Endothelial cell of umbilical vein (primary cell): ENCODE measurements at regions not wholly inside any gene's neighbourhood (a gene's known extent, or its start where the extent isn't known, plus 50 kb on each side); places are given as distances from the start of the nearest gene placed in this dataset.
A peak's percentile ranks its signal among the peaks of the same experiment; 100 is the strongest.
"Not testable (repeated sequence)": the region's sequence is repeated elsewhere in the genome, so short reads cannot be mapped to it uniquely, and the experiment has no call there.

Experiments
- BruUV-seq: library from RNA; stranded (reverse); fragments of 400-500 nt; replicated peaks from 2 replicates; lab custom pipeline; 2021; lab: Mats Ljungman, UMichigan
- CTCF ChIA-PET: fragments of 300-600, 350-600 bp; sonication (Branson Sonifier 250); formaldehyde crosslinking; loops from one replicate; lab custom pipeline; 2021; ENCODE audit warnings: antibody characterized with exemption, inconsistent platforms; lab: Charles Lee
- POLR2A ChIA-PET: fragments of 300-600, 350-600 bp; sonication (Branson Sonifier 250); formaldehyde crosslinking; loops from one replicate; lab custom pipeline; 2021; ENCODE audit warnings: antibody characterized with exemption, inconsistent platforms; lab: Charles Lee
- DNase-seq: peaks from one replicate; pipeline ENCODE4 v3.0.0-alpha.2; 2011; ENCODE audit warnings: low read depth, low spot score
- FAIRE-seq: peaks from 2 replicates; lab custom pipeline; 2011; peaks lifted over from hg19 to GRCh38; lab: Jason Lieb, UNC
- H2AFZ ChIP-seq: 2 replicates; pipeline ENCODE4 v1.6.0; 2012; ENCODE audit warnings: low read depth, low read length, control low read depth, inconsistent platforms
- H3K27ac ChIP-seq: 2 replicates; pipeline ENCODE4 v1.5.1; 2011; ENCODE audit warnings: low read depth, mild to moderate bottlenecking, control low read depth, low read length, moderate library complexity; ENCODE audit not compliant: insufficient read depth
- H3K27me3 ChIP-seq, 2 experiments: 2 replicates each; pipeline versions ENCODE4 v1.6.0 to v1.6.1; 2011; ENCODE audit warnings: low read length in 2 of 2, mixed read lengths in 1 of 2; ENCODE audit not compliant: control insufficient read depth in 2 of 2, insufficient read depth in 2 of 2
- H3K36me3 ChIP-seq, 2 experiments: 2 replicates in 1 of 2; 3 replicates in 1 of 2; pipeline ENCODE4 v1.5.1; 2011; ENCODE audit warnings: low read length in 2 of 2, mild to moderate bottlenecking in 1 of 2, moderate library complexity in 1 of 2; ENCODE audit not compliant: control insufficient read depth in 2 of 2, insufficient read depth in 2 of 2; ENCODE audit errors: extremely low read depth in 1 of 2
- H3K4me1 ChIP-seq: 3 replicates; pipeline ENCODE4 v1.5.1; 2011; ENCODE audit warnings: mild to moderate bottlenecking, low read length; ENCODE audit not compliant: control insufficient read depth, insufficient read depth; ENCODE audit errors: extremely low read depth
- H3K4me2 ChIP-seq: 2 replicates; pipeline ENCODE4 v1.6.1; 2011; ENCODE audit warnings: low read length, control low read depth, mixed read lengths; ENCODE audit not compliant: insufficient read depth
- H3K4me3 ChIP-seq, 3 experiments: fragments of 200-600 bp in 1 of 3; sonication (generic), shearing (Covaris generic) in 1 of 3; replicated peaks in 1 of 3; 2 replicates each; pipeline ENCODE4 v1.5.1; 2011 to 2016; ENCODE audit warnings: control low read depth in 3 of 3, low read length in 3 of 3, mild to moderate bottlenecking in 2 of 3, inconsistent platforms in 1 of 3, low read depth in 1 of 3, moderate library complexity in 1 of 3; ENCODE audit not compliant: insufficient read depth in 1 of 3
- H3K79me2 ChIP-seq: 2 replicates; pipeline ENCODE4 v1.6.0; 2012; ENCODE audit warnings: low read length, inconsistent platforms; ENCODE audit not compliant: control insufficient read depth, insufficient read depth
- H3K9ac ChIP-seq: replicated peaks from 2 replicates; pipeline ENCODE3; 2011; ENCODE audit warnings: low read length, control low read depth; ENCODE audit not compliant: insufficient read depth; ENCODE audit errors: extremely low read depth
- H3K9me1 ChIP-seq: replicated peaks from 3 replicates; pipeline ENCODE4 v1.6.0; 2011; ENCODE audit warnings: mild to moderate bottlenecking, low read length; ENCODE audit not compliant: control insufficient read depth, insufficient read depth; ENCODE audit errors: extremely low read depth
- H3K9me3 ChIP-seq: replicated peaks from 2 replicates; pipeline ENCODE4 v1.5.1; 2012; ENCODE audit warnings: low read length, inconsistent platforms; ENCODE audit not compliant: control insufficient read depth, insufficient read depth
- H4K20me1 ChIP-seq: replicated peaks from 2 replicates; pipeline ENCODE3; 2011; ENCODE audit warnings: mild to moderate bottlenecking, low read length; ENCODE audit not compliant: control insufficient read depth, insufficient read depth; ENCODE audit errors: extremely low read depth
- EZH2 ChIP-seq: IDR thresholded peaks from 2 replicates; pipeline ENCODE4 v1.6.1; 2012; ENCODE audit warnings: borderline replicate concordance, low read depth, mild to moderate bottlenecking, moderate library complexity, low read length, inconsistent platforms; ENCODE audit not compliant: severe bottlenecking
- FOS ChIP-seq: IDR thresholded peaks from 2 replicates; pipeline ENCODE4 v1.6.1; 2011; ENCODE audit warnings: mild to moderate bottlenecking, low read length, moderate library complexity, borderline replicate concordance; ENCODE audit not compliant: insufficient read depth
- GATA2 ChIP-seq: IDR thresholded peaks from 2 replicates; pipeline ENCODE4 v1.7.0; 2011; ENCODE audit warnings: low read depth, mild to moderate bottlenecking, moderate library complexity, mixed read lengths, low read length; ENCODE audit not compliant: insufficient read length, insufficient read depth
- JUN ChIP-seq: IDR thresholded peaks from 2 replicates; pipeline ENCODE4 v1.6.1; 2011; ENCODE audit warnings: borderline replicate concordance, low read depth; ENCODE audit not compliant: insufficient read length, insufficient read depth
- MYC ChIP-seq: IDR thresholded peaks from one replicate; pipeline ENCODE4 v1.6.1; 2011; ENCODE audit warnings: mild to moderate bottlenecking, low read depth, low read length
- POLR2A ChIP-seq: IDR thresholded peaks from 2 replicates; pipeline ENCODE4 v1.6.1; 2012; ENCODE audit warnings: low read depth, mild to moderate bottlenecking, control low read depth, low read length
- POLR2AphosphoS5 ChIP-seq: IDR thresholded peaks from 2 replicates; pipeline ENCODE4 v1.6.1; 2012; ENCODE audit warnings: low read depth, mild to moderate bottlenecking, control low read depth, low read length, moderate library complexity; ENCODE audit not compliant: insufficient read depth
- dilution Hi-C: fragments of 300-500 bp; cut with MboI; formaldehyde crosslinking; loops from one replicate; pipeline ENCODE4 v1.15.0; 2019; ENCODE audit warnings: low sequenced_read_pairs; ENCODE audit not compliant: extremely low pct_ligation_motif_present
- intact Hi-C: fragments of 100-400 bp; cut with micrococcal nuclease; formaldehyde crosslinking; loops from one replicate; pipeline ENCODE4 v1.10.0; 2022
- TF ChIP-seq, protein P1 (sequence below): IDR thresholded peaks from 2 replicates; pipeline ENCODE4 v1.6.1; 2011; ENCODE audit not compliant: insufficient read depth, insufficient read length
- TF ChIP-seq, protein P2 (sequence below), 2 donors: IDR thresholded peaks; 1 replicate in 1 of 2; 2 replicates in 1 of 2; pipeline ENCODE4 v1.5.1; 2011; ENCODE audit warnings: low read length in 2 of 2, mild to moderate bottlenecking in 2 of 2, moderate library complexity in 2 of 2, control low read depth in 1 of 2, inconsistent platforms in 1 of 2, low read depth in 1 of 2; ENCODE audit not compliant: insufficient read depth in 1 of 2; ENCODE audit errors: extremely low read depth in 1 of 2

DNA sequence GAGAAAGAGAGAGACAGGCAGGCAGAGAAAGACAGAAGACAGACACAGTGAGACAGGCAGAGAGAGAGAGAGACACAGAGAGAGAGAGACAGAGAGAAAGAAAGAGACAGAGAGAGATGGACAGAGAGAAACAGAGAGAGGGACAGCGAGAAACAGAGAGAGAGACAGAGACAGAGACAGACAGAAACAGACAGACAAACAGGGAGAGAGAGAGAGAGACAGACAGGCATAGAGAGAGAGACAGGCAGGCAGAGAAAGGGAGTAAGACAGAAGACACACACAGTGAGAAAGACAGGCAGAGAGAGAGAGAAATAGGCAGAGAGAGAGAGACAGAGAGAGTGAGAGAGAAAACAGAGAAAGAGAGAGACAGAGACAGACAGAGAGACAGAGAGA is 105.3 kb upstream of the ANKRD30BL start:
- POLR2A ChIA-PET: no interaction called here
- intact Hi-C loops: loop anchor here (10.0 kb wide), 1 partner anchor 388 kb away; no protein-coding TSS in a partner anchor

DNA sequence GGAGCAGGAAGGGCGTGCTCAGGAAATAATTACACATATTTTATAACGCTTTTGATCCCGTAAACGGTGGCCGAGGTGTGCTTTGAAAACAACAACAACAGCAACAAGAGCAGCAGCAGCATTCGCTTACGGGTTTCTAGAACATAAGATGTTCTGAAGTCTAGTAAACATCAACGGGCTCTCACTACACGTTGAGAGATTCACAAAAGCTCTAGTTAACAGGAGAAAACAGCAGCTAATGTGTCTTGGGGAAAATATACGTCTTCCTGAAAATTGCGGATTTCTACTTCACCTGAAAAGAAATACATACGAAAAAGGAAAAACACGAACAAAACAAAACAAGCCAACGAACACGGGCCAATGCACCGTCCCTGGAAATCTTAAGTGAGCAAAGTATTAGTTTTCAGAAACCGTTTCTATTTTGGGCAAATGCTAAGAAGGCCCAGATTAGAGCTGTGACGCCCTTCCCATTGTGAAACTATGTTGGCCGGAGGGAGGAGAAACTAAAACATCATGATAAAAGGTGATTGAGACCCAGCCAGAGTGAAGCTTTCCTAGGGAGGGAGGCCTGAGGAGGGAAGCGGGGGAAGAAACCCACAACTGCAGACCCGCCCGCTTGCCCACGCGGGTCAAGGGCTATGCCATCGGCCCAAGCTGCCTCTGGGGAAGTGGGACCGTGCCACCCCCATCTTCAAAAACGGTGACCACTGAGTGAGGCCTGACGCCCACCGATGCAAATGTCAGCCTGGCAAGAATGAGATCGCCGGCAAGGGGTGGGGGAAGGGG is 105.9 kb upstream of the ANKRD30BL start:
- H3K4me1 ChIP-seq, H3K79me2 ChIP-seq, H3K36me3 ChIP-seq, H3K27ac ChIP-seq, POLR2A ChIA-PET, H3K9me1 ChIP-seq, dilution Hi-C loops, H4K20me1 ChIP-seq, H3K27me3 ChIP-seq, H3K9me3 ChIP-seq, FAIRE-seq, BruUV-seq, H3K9ac ChIP-seq: not testable (repeated sequence)
- CTCF ChIA-PET: interaction anchor here (1.5 to 2.0 kb wide), 2 partner anchors 904 to 1294 kb away, joined by 3 to 7 read pairs; no protein-coding TSS in a partner anchor
- intact Hi-C loops: loop anchor here (1.0 to 10.0 kb wide), 6 partner anchors 182 to 1577 kb away; no protein-coding TSS in a partner anchor
- Histone ChIP-seq H2AFZ (peak overlapping the region; percentile 57), H3K4me3 (peak overlapping the region in 1 of 3 experiments; percentile 17), H3K4me2 (peak overlapping the region; percentile 55)
- DNase-seq: peak; percentile 7

More for the DNA sequence above, 105.3 kb upstream of the ANKRD30BL start:
- Histone ChIP-seq H3K79me2 (no peaks in the 10 kb centered on the region), H3K27me3 (no peaks in the 10 kb centered on the region), H3K9ac (no peak overlapping the region), H3K9me3 (no peaks in the 10 kb centered on the region), H2AFZ (peak overlapping the region; percentile 57), H3K9me1 (no peaks in the 10 kb centered on the region), H3K4me3 (no peak overlapping the region), H3K4me1 (peaks cover 4% of the 10 kb centered on the region), H4K20me1 (no peaks in the 10 kb centered on the region), H3K27ac (no peak overlapping the region), H3K4me2 (no peak overlapping the region), H3K36me3 (no peaks in the 10 kb centered on the region)
- dilution Hi-C loops: no loop called here
- CTCF ChIA-PET: interaction anchor here (2.0 kb wide), 1 partner anchor 904 kb away, joined by 7 read pairs; no protein-coding TSS in a partner anchor
- TF ChIP-seq, protein P1, sequence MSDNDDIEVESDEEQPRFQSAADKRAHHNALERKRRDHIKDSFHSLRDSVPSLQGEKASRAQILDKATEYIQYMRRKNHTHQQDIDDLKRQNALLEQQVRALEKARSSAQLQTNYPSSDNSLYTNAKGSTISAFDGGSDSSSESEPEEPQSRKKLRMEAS: no peak
- TF ChIP-seq FOS (no peak), GATA2 (no peak), EZH2 (no peak), MYC (no peak), POLR2AphosphoS5 (no peak), JUN (no peak), POLR2A (no peak)
- TF ChIP-seq, protein P2, sequence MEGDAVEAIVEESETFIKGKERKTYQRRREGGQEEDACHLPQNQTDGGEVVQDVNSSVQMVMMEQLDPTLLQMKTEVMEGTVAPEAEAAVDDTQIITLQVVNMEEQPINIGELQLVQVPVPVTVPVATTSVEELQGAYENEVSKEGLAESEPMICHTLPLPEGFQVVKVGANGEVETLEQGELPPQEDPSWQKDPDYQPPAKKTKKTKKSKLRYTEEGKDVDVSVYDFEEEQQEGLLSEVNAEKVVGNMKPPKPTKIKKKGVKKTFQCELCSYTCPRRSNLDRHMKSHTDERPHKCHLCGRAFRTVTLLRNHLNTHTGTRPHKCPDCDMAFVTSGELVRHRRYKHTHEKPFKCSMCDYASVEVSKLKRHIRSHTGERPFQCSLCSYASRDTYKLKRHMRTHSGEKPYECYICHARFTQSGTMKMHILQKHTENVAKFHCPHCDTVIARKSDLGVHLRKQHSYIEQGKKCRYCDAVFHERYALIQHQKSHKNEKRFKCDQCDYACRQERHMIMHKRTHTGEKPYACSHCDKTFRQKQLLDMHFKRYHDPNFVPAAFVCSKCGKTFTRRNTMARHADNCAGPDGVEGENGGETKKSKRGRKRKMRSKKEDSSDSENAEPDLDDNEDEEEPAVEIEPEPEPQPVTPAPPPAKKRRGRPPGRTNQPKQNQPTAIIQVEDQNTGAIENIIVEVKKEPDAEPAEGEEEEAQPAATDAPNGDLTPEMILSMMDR (IDR thresholded peaks at IDR 0.05; ENCODE audit: extremely low read depth in 1 of 2, insufficient read depth in 1 of 2, low read depth in 1 of 2, low read length in 2 of 2): no peak
- FAIRE-seq: no peak
- BruUV-seq: no TSS peak
- DNase-seq: no peak
